ENCODE measurements at regions not wholly inside any gene's neighbourhood (a gene's known extent, or its start where the extent isn't known, plus 50 kb on each side); places are given as distances from the start of the nearest gene placed in this dataset.

- no peak for DNase-seq
Measured at GRCh38 chr10:78529262-78529661, 495.6 kb downstream of the RPS24 start.

- DNase-seq: no peak
Measured at GRCh38 chr10:78531088-78531487, 497.4 kb downstream of the RPS24 start.

- DNase-seq: no peak
Measured at GRCh38 chr10:78532480-78533042, 498.9 kb downstream of the RPS24 start.

- no peak for DNase-seq
Measured at GRCh38 chr10:78533098-78533497, 499.4 kb downstream of the RPS24 start.

- no peak for DNase-seq
Measured at GRCh38 chr10:78533776-78534175, 500.1 kb downstream of the RPS24 start.

- DNase-seq: no peak
Measured at GRCh38 chr10:78535716-78536218, 502.1 kb downstream of the RPS24 start.

GRCh38 chr10:78537018-78537417 lies 503.4 kb downstream of the RPS24 start:
- no peak for DNase-seq

- no peak for DNase-seq
Measured at GRCh38 chr10:78539247-78539766, 505.6 kb downstream of the RPS24 start.

GRCh38 chr10:78540355-78541076 lies 506.9 kb downstream of the RPS24 start:
- no peak for DNase-seq

GRCh38 chr10:78541481-78542140 lies 507.9 kb downstream of the RPS24 start:
- DNase-seq: no peak

GRCh38 chr10:78542141-78542489 lies 508.5 kb downstream of the RPS24 start:
- no peak for DNase-seq

GRCh38 chr10:78542521-78542920 lies 508.9 kb downstream of the RPS24 start:
- no peak for DNase-seq

- no peak for DNase-seq
Measured at GRCh38 chr10:78543031-78543748, 509.5 kb downstream of the RPS24 start.

- no peak for DNase-seq
Measured at GRCh38 chr10:78543749-78544362, 510.2 kb downstream of the RPS24 start.

GRCh38 chr10:78544423-78545090 lies 510.9 kb downstream of the RPS24 start:
- no peak for DNase-seq

- DNase-seq: no peak
Measured at GRCh38 chr10:78545756-78546155, 512.1 kb downstream of the RPS24 start.

- no peak for DNase-seq
Measured at GRCh38 chr10:78547397-78547796, 513.7 kb downstream of the RPS24 start.

- DNase-seq: no peak
Measured at GRCh38 chr10:78547905-78548304, 514.2 kb downstream of the RPS24 start.

- no peak for DNase-seq
Measured at GRCh38 chr10:78548369-78548768, 514.7 kb downstream of the RPS24 start.

- no peak for DNase-seq
Measured at GRCh38 chr10:78549140-78549935, 515.7 kb downstream of the RPS24 start.

- DNase-seq: no peak
Measured at GRCh38 chr10:78550090-78550489, 516.4 kb downstream of the RPS24 start.
